ENCODE measurements at regions not wholly inside any gene's neighbourhood (a gene's known extent, or its start where the extent isn't known, plus 50 kb on each side); places are given as distances from the start of the nearest gene placed in this dataset.
A peak's percentile ranks its signal among the peaks of the same experiment; 100 is the strongest.

DNA sequence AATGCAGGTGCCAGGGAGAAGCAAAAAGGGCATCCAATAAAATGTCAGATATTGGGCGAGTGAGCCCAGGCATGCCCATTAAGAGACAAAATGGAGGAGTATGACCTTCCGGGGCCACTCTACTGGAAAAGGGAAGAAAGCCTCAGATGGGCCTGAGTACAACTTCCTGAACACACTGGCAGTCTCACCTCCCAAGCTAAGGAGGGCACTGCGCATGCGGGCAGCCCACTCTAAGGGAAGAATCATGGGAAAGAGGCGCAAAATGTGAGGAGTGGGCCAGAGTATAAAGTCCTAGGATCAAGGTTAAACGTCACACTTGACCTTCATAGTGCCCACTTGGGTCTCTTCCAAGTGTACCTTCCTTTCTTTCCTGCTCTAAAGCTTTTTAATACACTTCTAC is 63.5 kb downstream of the TIGD2 start:
- no peak overlapping the region for H2BK5ac ChIP-seq (ENCODE audit: low read depth, low read length, poor library complexity, severe bottlenecking)
- intact Hi-C loops (cut with micrococcal nuclease) (no loop called here), in situ Hi-C loops (cut with MboI; ENCODE audit: low sequenced_read_pairs) (no loop called here), dilution Hi-C loops (cut with HindIII; ENCODE audit: low sequenced_read_pairs, unreplicated experiment) (no loop called here)
- whole genome bisulfite sequencing, 2 experiments (ENCODE audit: extremely low coverage in 2 of 2, insufficient read length in 1 of 2) = 88% methylated on average over 1 of the region's 6 CpGs; no CpG with 5 or more reads in 1 of the 2 experiments
- no peak overlapping the region for H3K4me2 ChIP-seq (ENCODE audit: low read depth, low read length)
- no peak overlapping the region for H2AFZ ChIP-seq (replicated peaks; ENCODE audit: low read length, poor library complexity)
- H3K27me3 ChIP-seq (ENCODE audit: control insufficient read depth, insufficient read depth, low read length) = no peaks in the 10 kb centered on the region
- no peaks in the 10 kb centered on the region for H3K9me3 ChIP-seq (ENCODE audit: control insufficient read depth, insufficient read depth, low read length)
- no peak overlapping the region for H2BK120ac ChIP-seq (ENCODE audit: low read depth, low read length)
- no peak overlapping the region for H4K91ac ChIP-seq (ENCODE audit: insufficient read depth, low read depth, low read length)
- no peaks in the 10 kb centered on the region for H3K36me3 ChIP-seq (ENCODE audit: control insufficient read depth, insufficient read depth, low read length)
- no peak overlapping the region for H3K4ac ChIP-seq (ENCODE audit: low read depth, low read length)
- no peak overlapping the region for H3K14ac ChIP-seq (replicated peaks; ENCODE audit: low read depth, low read length)
- DNase-seq (no peak), ATAC-seq (ENCODE audit: low read depth) (no peak)
- ChIA-PET POLR2A (ENCODE audit: unreplicated experiment) (no interaction called here), CTCF (no interaction called here)
- H3K4me1 ChIP-seq (ENCODE audit: control insufficient read depth, insufficient read depth, low read length) = no peaks in the 10 kb centered on the region
- no peak overlapping the region for H4K8ac ChIP-seq (ENCODE audit: low read depth in 2 of 2, low read length in 2 of 2)
- no peaks in the 10 kb centered on the region for H3K79me1 ChIP-seq (ENCODE audit: low read depth in 1 of 2, low read length in 2 of 2)
- no peak overlapping the region for H2BK20ac ChIP-seq (ENCODE audit: low read depth, low read length)
- H3K9me1 ChIP-seq (ENCODE audit: insufficient read depth, low read length) = no peaks in the 10 kb centered on the region
- no peak overlapping the region for H3K56ac ChIP-seq (ENCODE audit: extremely low read depth, insufficient read depth, low read length)
- no peak overlapping the region for H2BK15ac ChIP-seq (ENCODE audit: low read depth, low read length)
- no TSS peak for BruUV-seq (replicated peaks)
- H3K4me3 ChIP-seq (ENCODE audit: insufficient read depth, low read depth, low read length) = no peak overlapping the region
- H2AK9ac ChIP-seq (replicated peaks; ENCODE audit: low read depth, low read length, poor library complexity) = peak overlapping the region; percentile 48
- H3K23ac ChIP-seq (ENCODE audit: low read depth, low read length) = no peak overlapping the region
- H2AK5ac ChIP-seq (ENCODE audit: low read depth, low read length) = no peak overlapping the region
- no peaks in the 10 kb centered on the region for H4K20me1 ChIP-seq (ENCODE audit: insufficient read depth, low read length)
- no peak overlapping the region for H3K27ac ChIP-seq (ENCODE audit: insufficient read depth, low read length)
- TF ChIP-seq, protein P1, sequence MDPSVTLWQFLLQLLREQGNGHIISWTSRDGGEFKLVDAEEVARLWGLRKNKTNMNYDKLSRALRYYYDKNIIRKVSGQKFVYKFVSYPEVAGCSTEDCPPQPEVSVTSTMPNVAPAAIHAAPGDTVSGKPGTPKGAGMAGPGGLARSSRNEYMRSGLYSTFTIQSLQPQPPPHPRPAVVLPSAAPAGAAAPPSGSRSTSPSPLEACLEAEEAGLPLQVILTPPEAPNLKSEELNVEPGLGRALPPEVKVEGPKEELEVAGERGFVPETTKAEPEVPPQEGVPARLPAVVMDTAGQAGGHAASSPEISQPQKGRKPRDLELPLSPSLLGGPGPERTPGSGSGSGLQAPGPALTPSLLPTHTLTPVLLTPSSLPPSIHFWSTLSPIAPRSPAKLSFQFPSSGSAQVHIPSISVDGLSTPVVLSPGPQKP (IDR thresholded peaks at IDR 0.05; ENCODE audit: borderline replicate concordance, low read depth, low read length) = no peak
- TF ChIP-seq MAZ (IDR thresholded peaks at IDR 0.05; ENCODE audit: borderline replicate concordance, low read depth, low read length) (no peak), RAD21 (IDR thresholded peaks at IDR 0.05; ENCODE audit: low read length) (no peak), NFE2L2 (IDR thresholded peaks at IDR 0.05; ENCODE audit: low read depth, low read length) (no peak), MAFK (IDR thresholded peaks at IDR 0.05; ENCODE audit: low read depth, low read length) (no peak), POLR2A (IDR thresholded peaks at IDR 0.05; ENCODE audit: low read depth, low read length) (no peak), BHLHE40 (IDR thresholded peaks at IDR 0.05; ENCODE audit: low read depth, low read length) (no peak), MXI1 (IDR thresholded peaks at IDR 0.05; ENCODE audit: borderline replicate concordance, low read depth, low read length) (no peak), CEBPB (IDR thresholded peaks at IDR 0.05; ENCODE audit: low read depth, low read length) (no peak), RCOR1 (IDR thresholded peaks at IDR 0.05; ENCODE audit: insufficient replicate concordance, low read length) (no peak)
- TF ChIP-seq, protein P2, sequence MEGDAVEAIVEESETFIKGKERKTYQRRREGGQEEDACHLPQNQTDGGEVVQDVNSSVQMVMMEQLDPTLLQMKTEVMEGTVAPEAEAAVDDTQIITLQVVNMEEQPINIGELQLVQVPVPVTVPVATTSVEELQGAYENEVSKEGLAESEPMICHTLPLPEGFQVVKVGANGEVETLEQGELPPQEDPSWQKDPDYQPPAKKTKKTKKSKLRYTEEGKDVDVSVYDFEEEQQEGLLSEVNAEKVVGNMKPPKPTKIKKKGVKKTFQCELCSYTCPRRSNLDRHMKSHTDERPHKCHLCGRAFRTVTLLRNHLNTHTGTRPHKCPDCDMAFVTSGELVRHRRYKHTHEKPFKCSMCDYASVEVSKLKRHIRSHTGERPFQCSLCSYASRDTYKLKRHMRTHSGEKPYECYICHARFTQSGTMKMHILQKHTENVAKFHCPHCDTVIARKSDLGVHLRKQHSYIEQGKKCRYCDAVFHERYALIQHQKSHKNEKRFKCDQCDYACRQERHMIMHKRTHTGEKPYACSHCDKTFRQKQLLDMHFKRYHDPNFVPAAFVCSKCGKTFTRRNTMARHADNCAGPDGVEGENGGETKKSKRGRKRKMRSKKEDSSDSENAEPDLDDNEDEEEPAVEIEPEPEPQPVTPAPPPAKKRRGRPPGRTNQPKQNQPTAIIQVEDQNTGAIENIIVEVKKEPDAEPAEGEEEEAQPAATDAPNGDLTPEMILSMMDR (conservative IDR thresholded peaks at IDR 0.05; ENCODE audit: low read depth, low read length) = no peak
- TF ChIP-seq, protein P3, sequence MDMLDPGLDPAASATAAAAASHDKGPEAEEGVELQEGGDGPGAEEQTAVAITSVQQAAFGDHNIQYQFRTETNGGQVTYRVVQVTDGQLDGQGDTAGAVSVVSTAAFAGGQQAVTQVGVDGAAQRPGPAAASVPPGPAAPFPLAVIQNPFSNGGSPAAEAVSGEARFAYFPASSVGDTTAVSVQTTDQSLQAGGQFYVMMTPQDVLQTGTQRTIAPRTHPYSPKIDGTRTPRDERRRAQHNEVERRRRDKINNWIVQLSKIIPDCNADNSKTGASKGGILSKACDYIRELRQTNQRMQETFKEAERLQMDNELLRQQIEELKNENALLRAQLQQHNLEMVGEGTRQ (IDR thresholded peaks at IDR 0.05; ENCODE audit: low read depth, low read length) = no peak
- no peak overlapping the region for H3K9ac ChIP-seq (ENCODE audit: low read depth, low read length)
- no peak overlapping the region for H4K5ac ChIP-seq (ENCODE audit: low read depth, low read length)
- no peak overlapping the region for H3K18ac ChIP-seq (ENCODE audit: low read depth, low read length)
